ENCODE measurements at regions not wholly inside any gene's neighbourhood (a gene's known extent, or its start where the extent isn't known, plus 50 kb on each side); places are given as distances from the start of the nearest gene placed in this dataset.

DNA sequence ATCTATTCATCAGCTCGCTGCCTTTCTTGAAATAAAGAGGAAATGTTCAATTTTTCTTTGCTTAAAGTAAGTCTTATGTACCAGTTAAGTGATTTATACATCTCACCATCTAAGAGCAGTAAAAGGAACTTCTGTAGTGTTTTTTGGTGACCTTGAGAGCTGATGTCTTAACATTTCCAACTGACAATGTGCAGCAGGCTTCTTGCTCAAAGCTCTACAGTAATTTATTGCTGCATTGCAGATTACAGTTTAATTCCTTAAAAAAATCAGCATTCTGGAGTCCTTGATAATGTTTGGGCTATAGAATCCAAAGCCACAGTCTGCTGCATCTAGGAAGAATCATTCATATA is 61.6 kb downstream of the DIPK2A start:
- no peak for DNase-seq
- Histone ChIP-seq H3K27me3 (no peaks in the 10 kb centered on the region), H3K27ac (no peak overlapping the region), H3K36me3 (replicated peaks in 1 of 2; ENCODE audit: insufficient read depth in 1 of 2, low read depth in 2 of 2) (no peaks in the 10 kb centered on the region), H3K4me3 (no peak overlapping the region), H3K4me1 (peaks cover 5% of the 10 kb centered on the region), H3K9me3 (no peaks in the 10 kb centered on the region)
- TF ChIP-seq, protein P1, sequence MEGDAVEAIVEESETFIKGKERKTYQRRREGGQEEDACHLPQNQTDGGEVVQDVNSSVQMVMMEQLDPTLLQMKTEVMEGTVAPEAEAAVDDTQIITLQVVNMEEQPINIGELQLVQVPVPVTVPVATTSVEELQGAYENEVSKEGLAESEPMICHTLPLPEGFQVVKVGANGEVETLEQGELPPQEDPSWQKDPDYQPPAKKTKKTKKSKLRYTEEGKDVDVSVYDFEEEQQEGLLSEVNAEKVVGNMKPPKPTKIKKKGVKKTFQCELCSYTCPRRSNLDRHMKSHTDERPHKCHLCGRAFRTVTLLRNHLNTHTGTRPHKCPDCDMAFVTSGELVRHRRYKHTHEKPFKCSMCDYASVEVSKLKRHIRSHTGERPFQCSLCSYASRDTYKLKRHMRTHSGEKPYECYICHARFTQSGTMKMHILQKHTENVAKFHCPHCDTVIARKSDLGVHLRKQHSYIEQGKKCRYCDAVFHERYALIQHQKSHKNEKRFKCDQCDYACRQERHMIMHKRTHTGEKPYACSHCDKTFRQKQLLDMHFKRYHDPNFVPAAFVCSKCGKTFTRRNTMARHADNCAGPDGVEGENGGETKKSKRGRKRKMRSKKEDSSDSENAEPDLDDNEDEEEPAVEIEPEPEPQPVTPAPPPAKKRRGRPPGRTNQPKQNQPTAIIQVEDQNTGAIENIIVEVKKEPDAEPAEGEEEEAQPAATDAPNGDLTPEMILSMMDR (IDR thresholded peaks at IDR 0.05), result no peak
- TF ChIP-seq POLR2A (IDR thresholded peaks at IDR 0.05), result no peak
- no peak for ATAC-seq
- intact Hi-C loops (cut with DNase I), result no loop called here
- WGBS, 2 donors, result 81 to 86% methylated on average over 1 of the region's 1 CpG

DNA sequence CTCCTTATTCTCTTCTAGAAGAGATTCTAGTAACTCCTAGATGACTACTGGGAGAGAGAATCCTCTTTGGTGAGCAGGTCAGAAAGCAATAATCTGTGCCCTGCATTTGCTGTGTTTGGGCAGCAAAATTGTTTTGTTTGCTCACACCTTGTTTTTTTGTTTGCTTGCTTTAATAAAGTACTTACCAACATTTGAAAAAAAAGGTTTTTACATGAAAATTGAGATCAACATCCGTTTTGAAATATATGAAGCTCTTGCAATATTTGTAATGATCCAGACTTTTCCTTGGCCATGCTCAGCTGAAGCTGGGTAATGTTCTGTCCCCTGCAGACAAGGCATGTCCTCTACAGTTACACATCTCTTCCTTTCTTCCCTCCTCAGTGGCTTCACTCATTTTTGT is 62.2 kb downstream of the DIPK2A start:
- Histone ChIP-seq H3K36me3 (replicated peaks in 1 of 2; ENCODE audit: insufficient read depth in 1 of 2, low read depth in 2 of 2) (no peaks in the 10 kb centered on the region), H3K27ac (no peak overlapping the region), H3K4me3 (no peak overlapping the region), H3K27me3 (no peaks in the 10 kb centered on the region), H3K9me3 (no peaks in the 10 kb centered on the region), H3K4me1 (peaks cover 5% of the 10 kb centered on the region)
- ATAC-seq, result no peak
- no peak for DNase-seq
- 46 to 61% methylated on average over 1 of the region's 1 CpG for WGBS, 2 donors
- intact Hi-C loops (cut with DNase I), result no loop called here
- TF ChIP-seq, protein P1 (IDR thresholded peaks at IDR 0.05), result no peak
- TF ChIP-seq POLR2A (IDR thresholded peaks at IDR 0.05), result no peak

DNA sequence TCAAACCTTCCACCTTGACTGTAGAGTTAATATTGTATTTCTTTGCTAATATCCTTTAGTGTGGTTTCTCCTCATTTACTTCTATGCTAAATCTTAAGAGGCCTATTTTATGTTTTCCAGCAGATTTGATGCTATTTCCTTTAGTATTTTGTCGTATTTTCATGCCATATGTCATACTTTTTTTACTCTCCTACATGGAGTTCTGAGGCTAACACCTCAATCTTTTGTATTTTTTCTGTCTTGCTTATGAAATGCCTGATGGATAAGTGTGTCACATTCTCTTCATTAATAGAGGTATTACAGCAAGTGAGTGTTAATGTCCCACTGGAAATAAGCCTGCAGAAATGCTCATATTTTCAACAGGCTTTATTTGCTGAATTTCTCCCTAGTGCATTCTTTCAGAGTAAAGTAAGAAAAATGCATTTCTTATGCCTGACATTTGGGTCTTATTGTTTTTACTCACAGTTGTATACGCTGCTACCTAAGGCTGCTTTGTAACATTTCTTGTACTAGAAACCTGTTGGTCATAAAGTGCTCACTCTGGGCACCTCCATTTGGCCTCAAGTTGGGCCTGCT is 63.2 kb downstream of the DIPK2A start:
- Histone ChIP-seq H3K27me3 (no peaks in the 10 kb centered on the region), H3K4me1 (peaks cover 5% of the 10 kb centered on the region), H3K36me3 (replicated peaks in 1 of 2; ENCODE audit: insufficient read depth in 1 of 2, low read depth in 2 of 2) (no peaks in the 10 kb centered on the region), H3K4me3 (no peak overlapping the region), H3K9me3 (no peaks in the 10 kb centered on the region), H3K27ac (no peak overlapping the region)
- DNase-seq, result no peak
- no peak for TF ChIP-seq POLR2A (IDR thresholded peaks at IDR 0.05)
- TF ChIP-seq, protein P1 (IDR thresholded peaks at IDR 0.05), result no peak
- intact Hi-C loops (cut with DNase I), result no loop called here
- no peak for ATAC-seq
- 93 to 97% methylated on average over 2 of the region's 2 CpGs for whole genome bisulfite sequencing, 2 donors

DNA sequence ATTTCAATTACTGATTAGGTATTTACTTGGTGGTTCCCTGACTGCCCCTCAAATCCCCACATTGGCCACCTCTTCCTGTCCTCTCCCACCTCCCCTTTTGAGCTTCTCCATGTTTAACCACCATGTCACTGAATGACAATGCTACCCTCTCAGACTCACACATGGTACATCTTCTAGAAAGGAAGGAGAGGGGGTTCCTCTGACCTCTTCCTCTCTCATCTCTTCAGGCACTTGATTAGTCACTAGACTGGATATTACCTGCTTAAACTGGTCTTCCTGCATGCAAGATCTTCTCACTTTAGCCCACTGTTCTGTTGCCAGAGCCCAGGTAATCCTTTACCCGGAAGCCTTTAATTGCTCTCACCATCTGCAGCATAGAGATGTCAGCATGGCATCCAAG is 64.9 kb downstream of the DIPK2A start:
- 95 to 96% methylated on average over 1 of the region's 1 CpG for WGBS, 2 donors
- H3K4me1 ChIP-seq, result peaks cover 5% of the 10 kb centered on the region
- no peaks in the 10 kb centered on the region for H3K27me3 ChIP-seq
- TF ChIP-seq, protein P1 (IDR thresholded peaks at IDR 0.05), result no peak
- no peak for TF ChIP-seq POLR2A (IDR thresholded peaks at IDR 0.05)
- no peak overlapping the region for H3K4me3 ChIP-seq
- intact Hi-C loops (cut with DNase I), result no loop called here
- no peak overlapping the region for H3K27ac ChIP-seq
- no peaks in the 10 kb centered on the region for H3K36me3 ChIP-seq (replicated peaks in 1 of 2; ENCODE audit: insufficient read depth in 1 of 2, low read depth in 2 of 2)
- H3K9me3 ChIP-seq, result no peaks in the 10 kb centered on the region
- DNase-seq, result no peak
- no peak for ATAC-seq

DNA sequence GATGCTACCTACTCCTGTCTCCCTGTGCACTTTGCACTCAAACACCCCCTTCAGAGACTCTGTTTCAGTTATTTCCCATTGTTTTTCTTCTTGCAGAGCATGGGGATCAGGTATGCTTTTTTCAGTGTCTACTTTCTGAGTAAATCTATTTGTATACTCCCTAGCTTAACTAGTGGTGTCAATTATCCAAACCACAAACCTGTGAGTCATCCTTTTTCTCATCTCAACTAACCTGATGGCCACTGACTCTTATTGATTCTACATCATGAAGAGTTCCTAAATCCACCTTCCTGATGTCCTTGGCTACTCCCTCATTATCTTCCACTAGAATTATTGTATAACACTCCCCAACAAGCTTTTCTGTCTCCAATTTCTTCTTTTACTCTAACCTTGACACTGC is 68.0 kb downstream of the DIPK2A start:
- ATAC-seq, result no peak
- H3K4me1 ChIP-seq, result no peaks in the 10 kb centered on the region
- H3K36me3 ChIP-seq (replicated peaks in 1 of 2; ENCODE audit: insufficient read depth in 1 of 2, low read depth in 2 of 2), result no peaks in the 10 kb centered on the region
- no peak overlapping the region for H3K27ac ChIP-seq
- TF ChIP-seq POLR2A (IDR thresholded peaks at IDR 0.05), result no peak
- TF ChIP-seq, protein P1 (IDR thresholded peaks at IDR 0.05), result no peak
- no peaks in the 10 kb centered on the region for H3K27me3 ChIP-seq
- intact Hi-C loops (cut with DNase I), result no loop called here
- H3K4me3 ChIP-seq, result no peak overlapping the region
- H3K9me3 ChIP-seq, result no peaks in the 10 kb centered on the region
- DNase-seq, result no peak

Data from body of pancreas (tissue), 4 donors.